DMS53 treated with DMSO at 0.1 percent for 48 hours (cell line): ENCODE measurements at regions not wholly inside any gene's neighbourhood (a gene's known extent, or its start where the extent isn't known, plus 50 kb on each side); places are given as distances from the start of the nearest gene placed in this dataset.

Source experiments
- DNase-seq: peaks from one replicate; lab custom pipeline; 2025; ENCODE audit not compliant: unreplicated experiment; lab: John Stamatoyannopoulos, UW

- DNase-seq: no peak
These were observed 366.1 kb downstream of the PCNX1 start for GRCh38 chr14:71273366-71273765.

GRCh38 chr14:71284048-71284447 is 376.8 kb downstream of the PCNX1 start:
- DNase-seq: no peak

GRCh38 chr14:71286126-71286525 is 378.9 kb downstream of the PCNX1 start:
- DNase-seq: no peak

GRCh38 chr14:71287567-71287966 is 380.3 kb downstream of the PCNX1 start:
- DNase-seq: no peak

GRCh38 chr14:71289536-71289935 is 382.3 kb downstream of the PCNX1 start:
- DNase-seq: no peak

- no peak for DNase-seq
These were observed 383.0 kb downstream of the PCNX1 start for GRCh38 chr14:71290301-71290700.

GRCh38 chr14:71290960-71291466 is 383.8 kb downstream of the PCNX1 start:
- peak; percentile 19 for DNase-seq

GRCh38 chr14:71296184-71296583 is 388.9 kb downstream of the PCNX1 start:
- no peak for DNase-seq

- no peak for DNase-seq
These were observed 393.5 kb downstream of the PCNX1 start for GRCh38 chr14:71300566-71301330.

- no peak for DNase-seq
These were observed 394.4 kb downstream of the PCNX1 start for GRCh38 chr14:71301611-71302010.

- DNase-seq: no peak
These were observed 397.4 kb downstream of the PCNX1 start for GRCh38 chr14:71304690-71305089.

GRCh38 chr14:71308671-71309070 is 401.4 kb downstream of the PCNX1 start:
- DNase-seq: no peak

- DNase-seq: no peak
These were observed 402.5 kb downstream of the PCNX1 start for GRCh38 chr14:71309756-71310155.

GRCh38 chr14:71311061-71311460 is 403.8 kb downstream of the PCNX1 start:
- DNase-seq: no peak

GRCh38 chr14:71314717-71315116 is 407.5 kb downstream of the PCNX1 start:
- DNase-seq: no peak

- DNase-seq: no peak
These were observed 410.3 kb downstream of the PCNX1 start for GRCh38 chr14:71317385-71318096.

- DNase-seq: no peak
These were observed 410.8 kb downstream of the PCNX1 start for GRCh38 chr14:71318097-71318459.

GRCh38 chr14:71319666-71320065 is 412.4 kb downstream of the PCNX1 start:
- DNase-seq: peak; percentile 28

GRCh38 chr14:71320107-71320733 is 413.0 kb downstream of the PCNX1 start, which contains the start of gene SIPA1L1:
Gene SIPA1L1 (plus strand): TSS chr14:71320476.
- DNase-seq: peak; percentile 87

GRCh38 chr14:71320734-71321573 is 413.7 kb downstream of the PCNX1 start:
- DNase-seq: peak; percentile 32
